ENCODE measurements at regions not wholly inside any gene's neighbourhood (a gene's known extent, or its start where the extent isn't known, plus 50 kb on each side); places are given as distances from the start of the nearest gene placed in this dataset.

- no peak for TF ChIP-seq POLR2A (IDR thresholded peaks at IDR 0.05)
- TF ChIP-seq, protein P1, sequence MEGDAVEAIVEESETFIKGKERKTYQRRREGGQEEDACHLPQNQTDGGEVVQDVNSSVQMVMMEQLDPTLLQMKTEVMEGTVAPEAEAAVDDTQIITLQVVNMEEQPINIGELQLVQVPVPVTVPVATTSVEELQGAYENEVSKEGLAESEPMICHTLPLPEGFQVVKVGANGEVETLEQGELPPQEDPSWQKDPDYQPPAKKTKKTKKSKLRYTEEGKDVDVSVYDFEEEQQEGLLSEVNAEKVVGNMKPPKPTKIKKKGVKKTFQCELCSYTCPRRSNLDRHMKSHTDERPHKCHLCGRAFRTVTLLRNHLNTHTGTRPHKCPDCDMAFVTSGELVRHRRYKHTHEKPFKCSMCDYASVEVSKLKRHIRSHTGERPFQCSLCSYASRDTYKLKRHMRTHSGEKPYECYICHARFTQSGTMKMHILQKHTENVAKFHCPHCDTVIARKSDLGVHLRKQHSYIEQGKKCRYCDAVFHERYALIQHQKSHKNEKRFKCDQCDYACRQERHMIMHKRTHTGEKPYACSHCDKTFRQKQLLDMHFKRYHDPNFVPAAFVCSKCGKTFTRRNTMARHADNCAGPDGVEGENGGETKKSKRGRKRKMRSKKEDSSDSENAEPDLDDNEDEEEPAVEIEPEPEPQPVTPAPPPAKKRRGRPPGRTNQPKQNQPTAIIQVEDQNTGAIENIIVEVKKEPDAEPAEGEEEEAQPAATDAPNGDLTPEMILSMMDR (IDR thresholded peaks at IDR 0.05): no peak
Observed at GRCh38 chr4:14848229-14848628, 154.1 kb upstream of the CPEB2 start.

All from adrenal gland (tissue), 5 donors.